H1 (cell line): ENCODE measurements at regions not wholly inside any gene's neighbourhood (a gene's known extent, or its start where the extent isn't known, plus 50 kb on each side); places are given as distances from the start of the nearest gene placed in this dataset.

Source experiments
- CTCF ChIA-PET: fragments of 300-600 bp; sonication (Branson Sonifier 250); formaldehyde crosslinking; loops from one replicate; lab custom pipeline; 2021; ENCODE audit not compliant: partially characterized antibody; lab: Charles Lee
- POLR2A ChIA-PET: fragments of 300-600 bp; sonication (Branson Sonifier 250); formaldehyde crosslinking; loops from one replicate; lab custom pipeline; 2021; ENCODE audit warnings: inconsistent platforms; ENCODE audit not compliant: partially characterized antibody; lab: Charles Lee
- DNase-seq, 2 experiments: peaks; one replicate each; pipeline versions ENCODE4 v3.0.0 to v3.0.0-alpha.2; 2010 to 2022; ENCODE audit warnings: low spot score in 2 of 2, low read depth in 1 of 2, mixed read lengths in 1 of 2
- FAIRE-seq: peaks from 2 replicates; lab custom pipeline; 2011; peaks lifted over from hg19 to GRCh38; lab: Jason Lieb, UNC
- H2AFZ ChIP-seq: 2 replicates; pipeline ENCODE4 v1.8.1; 2012; ENCODE audit warnings: low read length, inconsistent platforms
- H2AK5ac ChIP-seq: 2 replicates; pipeline ENCODE4 v1.6.1; 2013; ENCODE audit warnings: low read depth, low read length
- H2BK120ac ChIP-seq: replicated peaks from 2 replicates; pipeline ENCODE3; 2013; ENCODE audit warnings: low read depth, low read length, inconsistent platforms
- H2BK12ac ChIP-seq: 2 replicates; pipeline ENCODE4 v1.6.1; 2013; ENCODE audit warnings: low read depth, low read length
- H2BK15ac ChIP-seq: 2 replicates; pipeline ENCODE4 v1.6.1; 2013; ENCODE audit warnings: low read length
- H2BK20ac ChIP-seq: 2 replicates; pipeline ENCODE4 v1.6.1; 2013; ENCODE audit warnings: low read length
- H2BK5ac ChIP-seq: 2 replicates; pipeline ENCODE4 v1.6.1; 2013; ENCODE audit warnings: low read depth, low read length
- H3K14ac ChIP-seq: 2 replicates; pipeline ENCODE4 v1.6.1; 2013; ENCODE audit warnings: inconsistent platforms; ENCODE audit not compliant: insufficient read length
- H3K18ac ChIP-seq: 2 replicates; pipeline ENCODE4 v1.6.1; 2013; ENCODE audit warnings: low read length; ENCODE audit errors: extremely low read depth
- H3K23ac ChIP-seq: 2 replicates; pipeline ENCODE4 v1.6.1; 2013; ENCODE audit warnings: inconsistent platforms; ENCODE audit not compliant: insufficient read length
- H3K23me2 ChIP-seq: 2 replicates; pipeline ENCODE4 v1.6.1; 2013; ENCODE audit warnings: low read depth, low read length
- H3K27ac ChIP-seq: 2 replicates; pipeline ENCODE4 v1.6.1; 2011; ENCODE audit warnings: low read depth, low read length, inconsistent platforms
- H3K27me3 ChIP-seq, 4 experiments: replicated peaks in 1 of 4; 1 replicate in 1 of 4; 2 replicates in 3 of 4; pipeline versions ENCODE4 v1.6.1 to v1.8.1; 2011 to 2013; ENCODE audit warnings: low read length in 3 of 4, mild to moderate bottlenecking in 3 of 4, inconsistent platforms in 2 of 4, mixed read lengths in 2 of 4, moderate library complexity in 1 of 4; ENCODE audit not compliant: control insufficient read depth in 3 of 4, insufficient read depth in 3 of 4; ENCODE audit errors: extremely low read depth in 1 of 4
- H3K36me3 ChIP-seq, 4 experiments: 2 replicates each; pipeline versions ENCODE4 v1.6.1 to v1.8.1; 2011 to 2013; ENCODE audit warnings: mild to moderate bottlenecking in 4 of 4, low read length in 3 of 4, moderate library complexity in 2 of 4, control low read depth in 1 of 4, inconsistent platforms in 1 of 4; ENCODE audit not compliant: insufficient read depth in 4 of 4, control insufficient read depth in 2 of 4
- H3K4ac ChIP-seq: replicated peaks from 2 replicates; pipeline ENCODE3; 2013; ENCODE audit warnings: low read length, low read depth, mixed read lengths, inconsistent platforms; ENCODE audit not compliant: insufficient read length
- H3K4me1 ChIP-seq, 4 experiments: replicated peaks in 1 of 4; 1 replicate in 1 of 4; 2 replicates in 3 of 4; pipeline versions ENCODE4 v1.6.1 to v1.8.1; 2011 to 2013; ENCODE audit warnings: low read length in 3 of 4, inconsistent platforms in 2 of 4, mixed read lengths in 1 of 4; ENCODE audit not compliant: insufficient read depth in 4 of 4, control insufficient read depth in 3 of 4
- H3K4me2 ChIP-seq, 2 experiments: 2 replicates each; pipeline versions ENCODE4 v1.6.1 to v1.8.1; 2011 to 2013; ENCODE audit warnings: low read depth in 2 of 2, low read length in 2 of 2, control low read depth in 1 of 2, inconsistent platforms in 1 of 2, mild to moderate bottlenecking in 1 of 2; ENCODE audit not compliant: insufficient read depth in 1 of 2
- H3K4me3 ChIP-seq, 4 experiments: fragments of 200-600, 300-600 bp in 1 of 4; sonication (generic), shearing (Covaris generic), sonication (Bioruptor Twin) in 1 of 4; 2 replicates each; pipeline versions ENCODE4 v1.5.1 to v1.8.1; 2011 to 2016; ENCODE audit warnings: low read length in 4 of 4, low read depth in 3 of 4, control low read depth in 2 of 4, inconsistent platforms in 2 of 4, mild to moderate bottlenecking in 2 of 4, mixed read lengths in 1 of 4, moderate library complexity in 1 of 4; ENCODE audit not compliant: insufficient read depth in 2 of 4; ENCODE audit errors: extremely low read depth in 1 of 4
- H3K56ac ChIP-seq: replicated peaks from 2 replicates; pipeline ENCODE3; 2013; ENCODE audit warnings: low read depth, mild to moderate bottlenecking, mixed read lengths, low read length, inconsistent platforms; ENCODE audit not compliant: insufficient read length
- H3K79me1 ChIP-seq: 2 replicates; pipeline ENCODE4 v1.6.1; 2013; ENCODE audit warnings: low read depth, low read length, control low read depth
- H3K79me2 ChIP-seq, 2 experiments: 2 replicates each; pipeline versions ENCODE4 v1.6.1 to v1.8.1; 2012 to 2013; ENCODE audit warnings: low read length in 2 of 2, mild to moderate bottlenecking in 2 of 2, inconsistent platforms in 1 of 2; ENCODE audit not compliant: insufficient read depth in 2 of 2, control insufficient read depth in 1 of 2
- H3K9ac ChIP-seq, 4 experiments: replicated peaks in 1 of 4; 1 replicate in 1 of 4; 2 replicates in 3 of 4; pipeline versions ENCODE4 v1.6.1 to v1.8.1; 2011 to 2013; ENCODE audit warnings: low read depth in 3 of 4, low read length in 3 of 4, control low read depth in 2 of 4, mild to moderate bottlenecking in 2 of 4, moderate library complexity in 2 of 4, inconsistent platforms in 1 of 4; ENCODE audit errors: extremely low read depth in 1 of 4
- H3K9me3 ChIP-seq, 2 experiments: 2 replicates each; pipeline versions ENCODE4 v1.6.1 to v1.8.1; 2012 to 2013; ENCODE audit warnings: mild to moderate bottlenecking in 2 of 2, moderate library complexity in 2 of 2, control low read depth in 1 of 2, inconsistent platforms in 1 of 2, low read depth in 1 of 2, low read length in 1 of 2, mixed read lengths in 1 of 2; ENCODE audit not compliant: insufficient read depth in 2 of 2
- H4K20me1 ChIP-seq, 2 experiments: replicated peaks in 1 of 2; 2 replicates each; pipeline versions ENCODE3 to v1.8.1; 2011 to 2013; ENCODE audit warnings: inconsistent platforms in 2 of 2, low read length in 2 of 2, mild to moderate bottlenecking in 1 of 2; ENCODE audit not compliant: insufficient read depth in 2 of 2, control insufficient read depth in 1 of 2
- H4K5ac ChIP-seq: 2 replicates; pipeline ENCODE4 v1.6.1; 2013; ENCODE audit warnings: low read length, low read depth, mixed read lengths, inconsistent platforms; ENCODE audit not compliant: insufficient read length
- H4K8ac ChIP-seq: 2 replicates; pipeline ENCODE4 v1.8.0; 2013; ENCODE audit warnings: mild to moderate bottlenecking, moderate library complexity, low read length, inconsistent platforms; ENCODE audit not compliant: insufficient read depth; ENCODE audit errors: extremely low read depth
- H4K91ac ChIP-seq: replicated peaks from 2 replicates; pipeline ENCODE3; 2013; ENCODE audit warnings: low read length, mixed read lengths, inconsistent platforms; ENCODE audit not compliant: insufficient read length
- BCL11A ChIP-seq, 2 experiments: IDR thresholded peaks; one replicate each; pipeline ENCODE4 v1.6.1; 2011; ENCODE audit warnings: low read depth in 2 of 2, low read length in 2 of 2, mild to moderate bottlenecking in 2 of 2
- EP300 ChIP-seq, 2 experiments: IDR thresholded peaks; 1 replicate in 1 of 2; 2 replicates in 1 of 2; pipeline ENCODE4 v1.6.1; 2011 to 2012; ENCODE audit warnings: low read depth in 2 of 2, low read length in 2 of 2, mild to moderate bottlenecking in 2 of 2, borderline replicate concordance in 1 of 2, inconsistent platforms in 1 of 2, moderate library complexity in 1 of 2
- EZH2 ChIP-seq: fragments of 200-600 bp; sonication (generic); IDR thresholded peaks from 2 replicates; pipeline ENCODE4 v1.7.1; 2012; ENCODE audit warnings: low read depth, mild to moderate bottlenecking, moderate library complexity, low read length, inconsistent platforms; ENCODE audit not compliant: severe bottlenecking
- JUN ChIP-seq: IDR thresholded peaks from 2 replicates; pipeline ENCODE4 v1.6.1; 2011; ENCODE audit warnings: low read depth, mild to moderate bottlenecking, improper control_type of control experiment, low read length
- POLR2AphosphoS5 ChIP-seq: IDR thresholded peaks from 2 replicates; pipeline ENCODE4 v1.6.1; 2011; ENCODE audit warnings: low read depth, low read length
- RAD21 ChIP-seq, 2 experiments: IDR thresholded peaks in 1 of 2; conservative IDR thresholded peaks in 1 of 2; 2 replicates each; pipeline ENCODE4 v1.6.1; 2011; ENCODE audit warnings: low read depth in 2 of 2, low read length in 2 of 2, improper control_type of control experiment in 1 of 2, inconsistent platforms in 1 of 2, mild to moderate bottlenecking in 1 of 2, moderate library complexity in 1 of 2
- TEAD4 ChIP-seq: IDR thresholded peaks from 2 replicates; pipeline ENCODE4 v1.6.1; 2012; ENCODE audit warnings: low read depth, low read length, inconsistent platforms, mixed read lengths
- WGBS, 2 experiments: shearing (Covaris generic) in 1 of 2; methylation state at CpG; one replicate each; pipeline versions ENCODE4 v1.1.6 to v1.1.7; 2013 to 2015; ENCODE audit warnings: low lambda C conversion rate in 2 of 2, mixed read lengths in 2 of 2, inconsistent platforms in 1 of 2, low coverage in 1 of 2, missing lambda C conversion rate in 1 of 2; ENCODE audit not compliant: insufficient replicate concordance in 2 of 2, insufficient coverage in 1 of 2, insufficient read length in 1 of 2; ENCODE audit errors: extremely low coverage in 1 of 2, missing lambda C conversion rate in 1 of 2; 5-methylcytosine and 5-hydroxymethylcytosine counted together

- Histone ChIP-seq H4K8ac (peak overlapping the region; percentile 31; the same call in 1 of the 2 replicates), H3K79me1 (no peaks in the 10 kb centered on the region)
- TF ChIP-seq BCL11A (IDR thresholded peaks at IDR 0.05; ENCODE audit: low read depth in 2 of 2, low read length in 2 of 2) (no peak), EZH2 (no peak), JUN (no peak), RAD21 (IDR thresholded peaks at IDR 0.05 in 1 of 2, conservative IDR thresholded peaks at IDR 0.05 in 1 of 2; ENCODE audit: low read depth in 2 of 2, low read length in 2 of 2) (no peak), POLR2AphosphoS5 (no peak), EP300 (IDR thresholded peaks at IDR 0.05; ENCODE audit: borderline replicate concordance in 1 of 2, low read depth in 2 of 2, low read length in 2 of 2) (no peak), TEAD4 (no peak)
- TF ChIP-seq, all 59 proteins: peak for 0
- H3K4me1 ChIP-seq: peaks cover 0 to 3% (median 0%) of the 10 kb centered on the region in 4 experiments; a peak in 1 of 7 replicates
- no peaks in the 10 kb centered on the region for H3K27me3 ChIP-seq
- no peak overlapping the region for H3K9ac ChIP-seq
- WGBS, 2 experiments: 100% methylated on average over 1 of the region's 1 CpG; no CpG with 5 or more reads in 1 of the 2 experiments
- H4K91ac ChIP-seq: no peak overlapping the region
- no peak overlapping the region for H2BK15ac ChIP-seq
- H3K27ac ChIP-seq: no peak overlapping the region
- no peaks in the 10 kb centered on the region for H4K20me1 ChIP-seq
- CTCF ChIA-PET: interaction anchor here (1.1 to 3.5 kb wide), 2 partner anchors 10 to 68 kb away, joined by 4 to 20 read pairs; no protein-coding TSS in a partner anchor
- FAIRE-seq (no peak), DNase-seq (peak in 1 of 2 experiments; percentile 34)
- H3K36me3 ChIP-seq: no peaks in the 10 kb centered on the region
- H3K23me2 ChIP-seq: no peaks in the 10 kb centered on the region
- no peak overlapping the region for H2BK120ac ChIP-seq
- H3K23ac ChIP-seq: no peak overlapping the region
- POLR2A ChIA-PET: no interaction called here
- H3K9me3 ChIP-seq: no peaks in the 10 kb centered on the region
- no peak overlapping the region for H2AFZ ChIP-seq
- H2BK12ac ChIP-seq: no peak overlapping the region
- H3K56ac ChIP-seq: no peak overlapping the region
- no peak overlapping the region for H3K18ac ChIP-seq
- no peak overlapping the region for H3K4me3 ChIP-seq
- no peak overlapping the region for H2AK5ac ChIP-seq
- H3K4me2 ChIP-seq: no peak overlapping the region
- H4K5ac ChIP-seq: no peak overlapping the region
- H3K14ac ChIP-seq: no peak overlapping the region
- no peaks in the 10 kb centered on the region for H3K79me2 ChIP-seq
- no peak overlapping the region for H3K4ac ChIP-seq
- H2BK20ac ChIP-seq: no peak overlapping the region
- H2BK5ac ChIP-seq: no peak overlapping the region
Observed at GRCh38 chr1:30311749-30312148, 411.6 kb downstream of the MATN1 start.
